Keratinocyte (primary cell): ENCODE measurements at regions not wholly inside any gene's neighbourhood (a gene's known extent, or its start where the extent isn't known, plus 50 kb on each side); places are given as distances from the start of the nearest gene placed in this dataset.

ENCODE experiments used
- DNase-seq: peaks from one replicate; pipeline ENCODE4 v3.0.0-alpha.2; 2011; ENCODE audit warnings: low read depth, missing footprints, low spot score
- FAIRE-seq: peaks from 2 replicates; lab custom pipeline; 2011; peaks lifted over from hg19 to GRCh38; lab: Jason Lieb, UNC
- H2AFZ ChIP-seq: 2 replicates; pipeline ENCODE4 v1.6.0; 2012; ENCODE audit warnings: low read length, control low read depth, inconsistent platforms; ENCODE audit not compliant: control insufficient read depth
- H3K27ac ChIP-seq: 2 replicates; pipeline ENCODE4 v1.5.1; 2011; ENCODE audit warnings: low read length; ENCODE audit not compliant: control insufficient read depth, insufficient read depth
- H3K27me3 ChIP-seq: 3 replicates; pipeline ENCODE4 v1.6.0; 2011; ENCODE audit warnings: low read length; ENCODE audit not compliant: control insufficient read depth, insufficient read depth; ENCODE audit errors: extremely low read depth
- H3K36me3 ChIP-seq, 2 experiments: 2 replicates in 1 of 2; 3 replicates in 1 of 2; pipeline ENCODE4 v1.5.1; 2011; ENCODE audit warnings: low read length in 2 of 2, mild to moderate bottlenecking in 1 of 2; ENCODE audit not compliant: control insufficient read depth in 2 of 2, insufficient read depth in 2 of 2; ENCODE audit errors: extremely low read depth in 1 of 2
- H3K4me1 ChIP-seq: 3 replicates; pipeline ENCODE4 v1.5.1; 2011; ENCODE audit warnings: low read length; ENCODE audit not compliant: control insufficient read depth, insufficient read depth; ENCODE audit errors: extremely low read depth
- H3K4me2 ChIP-seq: 3 replicates; pipeline ENCODE4 v1.6.0; 2011; ENCODE audit warnings: low read depth, low read length; ENCODE audit not compliant: control insufficient read depth, insufficient read depth; ENCODE audit errors: extremely low read depth
- H3K4me3 ChIP-seq, 3 experiments: fragments of 200-600 bp in 1 of 3; sonication (generic) in 1 of 3; 2 replicates in 2 of 3; 3 replicates in 1 of 3; pipeline ENCODE4 v1.5.1; 2011 to 2016; ENCODE audit warnings: low read length in 3 of 3, mild to moderate bottlenecking in 3 of 3, control low read depth in 2 of 3, inconsistent platforms in 1 of 3, low read depth in 1 of 3, mixed read lengths in 1 of 3, mixed run types in 1 of 3, moderate library complexity in 1 of 3; ENCODE audit not compliant: control insufficient read depth in 2 of 3, insufficient read depth in 2 of 3; ENCODE audit errors: extremely low read depth in 1 of 3
- H3K79me2 ChIP-seq: 2 replicates; pipeline ENCODE4 v1.6.0; 2012; ENCODE audit warnings: low read length; ENCODE audit not compliant: control insufficient read depth, insufficient read depth
- H3K9ac ChIP-seq: 3 replicates; pipeline ENCODE4 v1.6.0; 2011; ENCODE audit warnings: low read length; ENCODE audit not compliant: control insufficient read depth, insufficient read depth; ENCODE audit errors: extremely low read depth
- H3K9me1 ChIP-seq: 3 replicates; pipeline ENCODE4 v1.6.0; 2011; ENCODE audit warnings: low read length; ENCODE audit not compliant: control insufficient read depth, insufficient read depth; ENCODE audit errors: extremely low read depth
- H3K9me3 ChIP-seq: 2 replicates; pipeline ENCODE4 v1.5.1; 2012; ENCODE audit warnings: low read depth, low read length; ENCODE audit not compliant: control insufficient read depth
- H4K20me1 ChIP-seq: 3 replicates; pipeline ENCODE4 v1.6.0; 2011; ENCODE audit warnings: low read length; ENCODE audit not compliant: control insufficient read depth, insufficient read depth; ENCODE audit errors: extremely low read depth
- EZH2 ChIP-seq: IDR thresholded peaks from one replicate; pipeline ENCODE4 v1.6.1; 2012; ENCODE audit warnings: inconsistent platforms, mild to moderate bottlenecking, low read length, moderate library complexity
- dilution Hi-C: fragments of 300-500 bp; cut with MboI; formaldehyde crosslinking; loops from one replicate; pipeline ENCODE4 v1.7.0; 2020; ENCODE audit warnings: low sequenced_read_pairs; ENCODE audit not compliant: extremely low pct_ligation_motif_present
- TF ChIP-seq, protein P1 (sequence below), 3 experiments: IDR thresholded peaks in 1 of 3; conservative IDR thresholded peaks in 1 of 3; optimal IDR thresholded peaks in 1 of 3; 2 replicates in 2 of 3; 3 replicates in 1 of 3; pipeline versions ENCODE3 to v1.5.1; 2011; ENCODE audit warnings: low read length in 3 of 3, mild to moderate bottlenecking in 3 of 3, moderate library complexity in 2 of 3, control low read depth in 1 of 3, inconsistent platforms in 1 of 3; ENCODE audit not compliant: insufficient read depth in 2 of 3; ENCODE audit errors: extremely low read depth in 1 of 3

DNA sequence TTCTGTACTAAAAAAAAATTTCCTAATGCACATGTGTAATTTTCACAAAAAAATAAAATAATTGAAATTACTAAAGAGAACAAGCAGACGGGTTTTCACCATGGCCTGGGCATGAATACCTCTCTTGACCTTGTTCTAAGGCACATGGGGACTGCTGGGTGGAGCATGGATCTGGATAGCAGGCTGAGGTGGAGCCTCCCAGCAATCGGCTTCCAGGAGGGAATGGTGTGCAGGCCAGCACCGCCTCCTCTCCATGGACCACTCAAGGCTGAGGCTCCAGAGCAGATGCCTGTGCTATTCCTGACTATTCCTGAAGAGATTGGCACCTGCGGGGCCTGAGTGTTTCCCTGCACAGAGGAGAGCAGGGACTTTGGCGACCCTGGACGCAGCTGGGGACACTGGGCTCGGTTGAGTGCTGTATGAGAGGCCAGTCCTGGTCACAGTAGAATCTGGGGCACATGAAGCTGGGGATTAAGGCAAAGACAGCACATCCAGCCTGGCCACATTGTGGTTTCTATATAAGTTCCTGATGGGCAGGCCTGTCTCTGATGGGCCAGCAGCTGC is 963.6 kb downstream of the BRD1 start:
- no peak overlapping the region for H3K9ac ChIP-seq
- H3K36me3 ChIP-seq, result no peaks in the 10 kb centered on the region
- no peaks in the 10 kb centered on the region for H3K79me2 ChIP-seq
- no peaks in the 10 kb centered on the region for H3K27me3 ChIP-seq
- H3K4me2 ChIP-seq, result no peak overlapping the region
- no peak for TF ChIP-seq EZH2
- TF ChIP-seq, protein P1, sequence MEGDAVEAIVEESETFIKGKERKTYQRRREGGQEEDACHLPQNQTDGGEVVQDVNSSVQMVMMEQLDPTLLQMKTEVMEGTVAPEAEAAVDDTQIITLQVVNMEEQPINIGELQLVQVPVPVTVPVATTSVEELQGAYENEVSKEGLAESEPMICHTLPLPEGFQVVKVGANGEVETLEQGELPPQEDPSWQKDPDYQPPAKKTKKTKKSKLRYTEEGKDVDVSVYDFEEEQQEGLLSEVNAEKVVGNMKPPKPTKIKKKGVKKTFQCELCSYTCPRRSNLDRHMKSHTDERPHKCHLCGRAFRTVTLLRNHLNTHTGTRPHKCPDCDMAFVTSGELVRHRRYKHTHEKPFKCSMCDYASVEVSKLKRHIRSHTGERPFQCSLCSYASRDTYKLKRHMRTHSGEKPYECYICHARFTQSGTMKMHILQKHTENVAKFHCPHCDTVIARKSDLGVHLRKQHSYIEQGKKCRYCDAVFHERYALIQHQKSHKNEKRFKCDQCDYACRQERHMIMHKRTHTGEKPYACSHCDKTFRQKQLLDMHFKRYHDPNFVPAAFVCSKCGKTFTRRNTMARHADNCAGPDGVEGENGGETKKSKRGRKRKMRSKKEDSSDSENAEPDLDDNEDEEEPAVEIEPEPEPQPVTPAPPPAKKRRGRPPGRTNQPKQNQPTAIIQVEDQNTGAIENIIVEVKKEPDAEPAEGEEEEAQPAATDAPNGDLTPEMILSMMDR (optimal IDR thresholded peaks at IDR 0.05 in 1 of 3, IDR thresholded peaks at IDR 0.05 in 1 of 3, conservative IDR thresholded peaks at IDR 0.05 in 1 of 3; ENCODE audit: extremely low read depth in 1 of 3, insufficient read depth in 2 of 3, low read length in 3 of 3), result no peak
- no peaks in the 10 kb centered on the region for H3K4me1 ChIP-seq
- dilution Hi-C loops, result no loop called here
- H3K4me3 ChIP-seq, result no peak overlapping the region
- no peak overlapping the region for H3K27ac ChIP-seq
- no peak for DNase-seq
- no peak overlapping the region for H2AFZ ChIP-seq
- FAIRE-seq, result no peak
- peaks cover 18% of the 10 kb centered on the region for H3K9me3 ChIP-seq
- H4K20me1 ChIP-seq, result no peaks in the 10 kb centered on the region
- no peaks in the 10 kb centered on the region for H3K9me1 ChIP-seq

DNA sequence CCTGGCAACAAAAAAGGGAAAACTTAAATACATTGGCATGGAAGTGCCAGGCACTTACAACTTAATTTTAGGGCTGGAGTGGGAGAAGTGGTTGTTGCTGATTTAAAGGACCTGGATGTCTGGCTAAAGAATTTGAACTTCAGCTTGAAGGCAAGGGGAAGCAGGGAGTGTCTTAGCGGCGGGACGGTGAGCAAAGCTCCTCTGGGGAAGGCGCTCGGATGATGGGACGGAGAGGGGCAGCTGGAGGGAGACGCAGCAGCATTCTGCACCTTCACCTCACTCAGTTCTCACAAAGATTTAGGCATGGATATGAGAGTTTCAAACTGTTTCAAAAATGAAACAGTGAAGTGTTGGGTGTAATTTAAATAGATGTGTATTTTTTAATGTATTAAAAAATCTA is 967.1 kb downstream of the BRD1 start:
- Histone ChIP-seq H3K27me3 (no peaks in the 10 kb centered on the region), H3K9ac (no peak overlapping the region), H3K27ac (no peak overlapping the region), H3K4me2 (no peak overlapping the region), H3K4me1 (no peaks in the 10 kb centered on the region), H4K20me1 (no peaks in the 10 kb centered on the region), H3K79me2 (no peaks in the 10 kb centered on the region), H3K4me3 (no peak overlapping the region), H3K36me3 (no peaks in the 10 kb centered on the region), H3K9me3 (peaks cover 23% of the 10 kb centered on the region), H3K9me1 (no peaks in the 10 kb centered on the region), H2AFZ (no peak overlapping the region)
- TF ChIP-seq, protein P1 (optimal IDR thresholded peaks at IDR 0.05 in 1 of 3, IDR thresholded peaks at IDR 0.05 in 1 of 3, conservative IDR thresholded peaks at IDR 0.05 in 1 of 3; ENCODE audit: extremely low read depth in 1 of 3, insufficient read depth in 2 of 3, low read length in 3 of 3), result no peak
- TF ChIP-seq EZH2, result no peak
- DNase-seq, result no peak
- no peak for FAIRE-seq
- dilution Hi-C loops, result no loop called here
